Small intestine (tissue), 7 donors: ENCODE measurements at regions not wholly inside any gene's neighbourhood (a gene's known extent, or its start where the extent isn't known, plus 50 kb on each side); places are given as distances from the start of the nearest gene placed in this dataset.

Source experiments
- DNase-seq, 2 donors: peaks; one replicate each; pipeline versions ENCODE4 v3.0.0 to v3.0.0-alpha.2; 2013
- FAIRE-seq: peaks from 2 replicates; lab custom pipeline; 2012; peaks lifted over from hg19 to GRCh38; lab: Jason Lieb, UNC
- H3K27ac ChIP-seq, 3 donors: one replicate each; pipeline ENCODE4 v1.5.1; 2013; ENCODE audit warnings: low read length in 2 of 3, mild to moderate bottlenecking in 2 of 3, control low read depth in 1 of 3, inconsistent platforms in 1 of 3, low read depth in 1 of 3, moderate library complexity in 1 of 3
- H3K27me3 ChIP-seq, 3 donors: one replicate each; pipeline ENCODE4 v1.6.1; 2013; ENCODE audit warnings: low read length in 3 of 3, inconsistent platforms in 1 of 3; ENCODE audit not compliant: control insufficient read depth in 3 of 3, insufficient read depth in 3 of 3
- H3K36me3 ChIP-seq, 3 donors: one replicate each; pipeline ENCODE4 v1.6.1; 2013; ENCODE audit warnings: low read length in 3 of 3, inconsistent platforms in 1 of 3, low read depth in 1 of 3, mild to moderate bottlenecking in 1 of 3, moderate library complexity in 1 of 3; ENCODE audit not compliant: control insufficient read depth in 3 of 3, insufficient read depth in 2 of 3
- H3K4me1 ChIP-seq, 3 donors: one replicate each; pipeline ENCODE4 v1.6.1; 2013; ENCODE audit warnings: low read length in 2 of 3, inconsistent platforms in 1 of 3, low read depth in 1 of 3, mild to moderate bottlenecking in 1 of 3, moderate library complexity in 1 of 3; ENCODE audit not compliant: control insufficient read depth in 3 of 3, insufficient read depth in 2 of 3
- H3K4me3 ChIP-seq, 3 donors: one replicate each; pipeline ENCODE4 v1.5.1; 2013; ENCODE audit warnings: low read length in 3 of 3, control low read depth in 1 of 3, inconsistent platforms in 1 of 3, low read depth in 1 of 3, mild to moderate bottlenecking in 1 of 3, moderate library complexity in 1 of 3
- H3K9me3 ChIP-seq, 2 donors: one replicate each; pipeline ENCODE4 v1.6.1; 2013; ENCODE audit warnings: low read depth in 1 of 2, low read length in 1 of 2; ENCODE audit not compliant: control insufficient read depth in 2 of 2, insufficient read depth in 1 of 2
- WGBS, 3 donors: extraction: QIAGEN DNeasy Blood & Tissue Kit; methylation state at CpG; one replicate each; pipeline ENCODE4 v1.1.7; 2013; 5-methylcytosine and 5-hydroxymethylcytosine counted together
- donor health status: healthy with polysubstance abuse.
- donor health status: control.
- donor health status: control.
- donor health status: Bipolar disorder and iron deficiency.
- donor health status: healthy.

GRCh38 chr4:16344853-16345252 is 118.6 kb upstream of the TAPT1 start:
- H3K36me3 ChIP-seq = no peaks in the 10 kb centered on the region
- H3K27ac ChIP-seq = no peak overlapping the region
- no peaks in the 10 kb centered on the region for H3K9me3 ChIP-seq
- no peak for FAIRE-seq
- no peaks in the 10 kb centered on the region for H3K27me3 ChIP-seq
- WGBS, 3 donors = 65 to 83% (median 76%) methylated on average over 1 of the region's 1 CpG
- no peak for DNase-seq
- no peaks in the 10 kb centered on the region for H3K4me1 ChIP-seq
- H3K4me3 ChIP-seq = no peak overlapping the region

- no peak overlapping the region for H3K4me3 ChIP-seq
- H3K27me3 ChIP-seq = no peaks in the 10 kb centered on the region
- 71 to 77% (median 73%) methylated on average over 2 of the region's 2 CpGs for WGBS, 3 donors
- no peak for DNase-seq
- no peaks in the 10 kb centered on the region for H3K4me1 ChIP-seq
- H3K27ac ChIP-seq = no peak overlapping the region
- H3K36me3 ChIP-seq = no peaks in the 10 kb centered on the region
- no peaks in the 10 kb centered on the region for H3K9me3 ChIP-seq
- FAIRE-seq = no peak
Observed at GRCh38 chr4:16337936-16338335, 111.7 kb upstream of the TAPT1 start.

DNA sequence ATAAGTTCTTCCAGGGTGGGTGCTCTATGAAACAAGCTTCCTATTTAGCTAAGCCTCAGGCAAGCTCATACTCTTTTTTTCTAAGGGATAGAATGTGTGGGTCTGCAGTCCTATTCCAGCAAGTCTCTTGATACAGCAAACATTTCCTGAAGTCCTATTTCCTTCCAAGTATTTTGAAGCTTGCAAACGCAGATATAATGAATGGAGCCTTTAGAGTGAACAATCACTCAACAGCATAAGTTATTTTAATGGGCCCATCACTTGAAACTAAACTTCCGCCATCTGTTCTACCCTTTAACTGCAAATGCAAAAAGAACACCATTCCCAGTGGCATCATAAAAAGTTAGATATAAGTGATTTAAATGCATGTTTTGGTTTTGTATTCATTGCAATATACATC is 108.3 kb upstream of the TAPT1 start:
- FAIRE-seq (no peak), DNase-seq (no peak)
- Histone ChIP-seq H3K4me1 (no peaks in the 10 kb centered on the region), H3K9me3 (no peaks in the 10 kb centered on the region), H3K4me3 (no peak overlapping the region), H3K36me3 (no peaks in the 10 kb centered on the region), H3K27ac (no peak overlapping the region), H3K27me3 (no peaks in the 10 kb centered on the region)
- WGBS, 3 donors = 62 to 82% (median 76%) methylated on average over 2 of the region's 2 CpGs

DNA sequence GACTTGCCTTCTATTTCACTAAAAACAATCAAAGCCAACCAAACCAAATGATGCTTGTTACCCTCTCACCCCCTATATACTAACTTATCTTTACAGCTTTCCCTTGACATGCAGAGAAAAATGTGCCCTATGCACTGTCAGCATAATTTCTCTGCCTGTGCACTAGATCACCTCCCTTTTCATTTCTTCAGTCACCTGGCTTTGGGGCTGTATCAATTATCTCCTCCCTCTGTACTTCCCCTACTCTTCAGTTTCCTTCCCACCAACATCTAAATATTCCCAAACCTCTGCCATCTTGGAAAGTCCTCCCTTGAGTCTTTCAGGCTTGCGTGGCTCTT is 103.5 kb upstream of the TAPT1 start:
- no peaks in the 10 kb centered on the region for H3K9me3 ChIP-seq
- FAIRE-seq (no peak), DNase-seq (no peak)
- no peaks in the 10 kb centered on the region for H3K27me3 ChIP-seq
- no peak overlapping the region for H3K4me3 ChIP-seq
- no peaks in the 10 kb centered on the region for H3K4me1 ChIP-seq
- 89 to 91% (median 91%) methylated on average over 1 of the region's 1 CpG for WGBS, 3 donors
- H3K27ac ChIP-seq = no peak overlapping the region
- H3K36me3 ChIP-seq = no peaks in the 10 kb centered on the region

DNA sequence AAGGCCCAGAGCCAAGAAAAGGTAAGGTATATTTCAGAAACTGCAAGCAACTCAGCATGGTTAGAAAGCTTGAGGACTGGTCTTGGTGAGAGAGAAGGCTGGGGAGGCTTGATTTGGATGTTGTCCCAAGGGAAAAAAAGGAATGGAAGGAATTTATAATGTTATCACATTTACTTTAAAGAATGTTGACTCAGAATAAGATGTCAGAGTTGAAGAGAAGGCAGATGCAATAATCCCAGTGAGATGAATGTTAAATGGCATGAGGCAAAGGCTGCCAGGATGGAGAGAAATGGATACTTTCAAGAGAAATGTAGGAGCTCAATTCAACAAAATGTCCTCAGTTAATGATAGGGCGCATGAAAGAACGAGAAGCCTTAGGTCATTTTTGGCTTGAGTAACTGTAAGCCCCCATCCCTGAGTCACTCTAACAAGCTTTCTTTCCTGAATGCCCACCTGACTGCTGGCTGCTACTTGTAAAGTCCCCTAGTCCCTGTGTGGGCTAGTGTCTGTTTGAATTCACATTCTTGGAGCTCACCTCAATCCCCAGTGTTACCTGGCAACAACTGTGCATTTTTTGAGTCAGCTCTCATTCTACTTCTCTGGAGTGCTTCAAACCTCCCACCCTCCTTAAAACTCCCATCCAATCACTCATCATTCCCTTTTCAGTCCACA is 103.0 kb upstream of the TAPT1 start:
- H3K36me3 ChIP-seq = no peaks in the 10 kb centered on the region
- H3K27me3 ChIP-seq = no peaks in the 10 kb centered on the region
- H3K4me1 ChIP-seq = no peaks in the 10 kb centered on the region
- no peak overlapping the region for H3K27ac ChIP-seq
- H3K9me3 ChIP-seq = no peaks in the 10 kb centered on the region
- DNase-seq (no peak), FAIRE-seq (no peak)
- 76 to 92% (median 79%) methylated on average over 2 of the region's 2 CpGs for WGBS, 3 donors
- H3K4me3 ChIP-seq = no peak overlapping the region

GRCh38 chr4:16322183-16322582 is 95.9 kb upstream of the TAPT1 start:
- FAIRE-seq = no peak

DNA sequence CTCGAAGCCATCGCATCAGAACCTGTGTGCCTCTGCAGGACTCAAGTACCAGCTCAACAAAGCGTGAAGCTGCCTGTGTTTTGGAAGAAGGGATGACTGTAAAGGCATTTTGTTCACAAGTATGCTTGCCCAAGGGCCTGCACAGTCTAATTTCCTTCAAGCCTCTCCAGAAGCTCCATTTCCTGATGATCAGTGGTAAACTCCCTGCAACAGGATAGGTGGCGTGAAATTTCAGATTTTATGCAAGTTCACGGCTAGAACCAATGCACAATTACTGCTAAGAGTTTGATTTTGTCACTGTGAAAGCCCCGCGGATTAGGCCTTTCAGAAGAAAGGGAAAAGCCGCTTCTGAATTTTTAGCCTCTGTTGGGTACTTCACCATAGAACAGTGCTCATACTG is 89.2 kb upstream of the TAPT1 start:
- Histone ChIP-seq H3K9me3 (no peaks in the 10 kb centered on the region), H3K27me3 (no peaks in the 10 kb centered on the region), H3K27ac (no peak overlapping the region), H3K36me3 (no peaks in the 10 kb centered on the region), H3K4me3 (no peak overlapping the region), H3K4me1 (no peaks in the 10 kb centered on the region)
- FAIRE-seq (no peak), DNase-seq (no peak)
- 88 to 91% (median 90%) methylated on average over 8 of the region's 8 CpGs for WGBS, 3 donors

More at GRCh38 chr4:16322183-16322582, 95.9 kb upstream of the TAPT1 start:
- Histone ChIP-seq H3K4me3 (no peak overlapping the region), H3K9me3 (peaks cover 0 to 2% of the 10 kb centered on the region in 2 donors), H3K27ac (no peak overlapping the region), H3K27me3 (no peaks in the 10 kb centered on the region), H3K4me1 (no peaks in the 10 kb centered on the region), H3K36me3 (no peaks in the 10 kb centered on the region)
- WGBS, 3 donors = 22 to 63% (median 57%) methylated on average over 1 of the region's 1 CpG
- no peak for DNase-seq

DNA sequence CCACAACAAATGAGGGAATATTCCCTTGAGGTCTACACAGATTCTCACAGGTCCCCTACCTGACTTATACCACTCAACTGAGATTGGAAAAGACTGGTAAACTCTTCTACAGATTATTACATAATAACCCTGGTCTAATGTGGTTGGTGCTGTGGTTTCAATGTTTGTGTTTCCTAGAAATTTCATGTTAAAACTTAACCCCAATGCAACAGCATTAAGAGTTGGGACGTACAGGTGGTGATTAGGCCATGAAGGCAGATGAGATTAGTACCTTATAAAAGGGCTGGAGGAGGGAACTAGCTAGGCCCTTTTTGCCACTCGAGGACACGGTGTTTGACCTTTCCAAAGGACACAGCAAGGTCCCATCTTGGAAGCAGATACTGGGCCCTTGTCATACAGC is 84.3 kb upstream of the TAPT1 start:
- H3K27me3 ChIP-seq = no peaks in the 10 kb centered on the region
- H3K9me3 ChIP-seq = no peaks in the 10 kb centered on the region
- H3K4me3 ChIP-seq = no peak overlapping the region
- FAIRE-seq (no peak), DNase-seq (no peak)
- no peak overlapping the region for H3K27ac ChIP-seq
- 57 to 77% (median 68%) methylated on average over 3 of the region's 3 CpGs for WGBS, 3 donors
- no peaks in the 10 kb centered on the region for H3K4me1 ChIP-seq
- H3K36me3 ChIP-seq = no peaks in the 10 kb centered on the region

- WGBS, 3 donors = 50 to 77% (median 65%) methylated on average over 3 of the region's 3 CpGs
- Histone ChIP-seq H3K4me1 (no peaks in the 10 kb centered on the region), H3K9me3 (no peaks in the 10 kb centered on the region), H3K27ac (no peak overlapping the region), H3K36me3 (no peaks in the 10 kb centered on the region), H3K27me3 (no peaks in the 10 kb centered on the region), H3K4me3 (no peak overlapping the region)
- DNase-seq (no peak), FAIRE-seq (no peak)
Observed at GRCh38 chr4:16302648-16303047, 76.4 kb upstream of the TAPT1 start.
